Keratinocyte (primary cell): ENCODE measurements at regions not wholly inside any gene's neighbourhood (a gene's known extent, or its start where the extent isn't known, plus 50 kb on each side); places are given as distances from the start of the nearest gene placed in this dataset.
"Not testable (repeated sequence)": the region's sequence is repeated elsewhere in the genome, so short reads cannot be mapped to it uniquely, and the experiment has no call there.

Experiments used
- EZH2 ChIP-seq: IDR thresholded peaks from one replicate; pipeline ENCODE4 v1.6.1; 2012; ENCODE audit warnings: inconsistent platforms, mild to moderate bottlenecking, low read length, moderate library complexity
- TF ChIP-seq, protein P1 (sequence below), 3 experiments: IDR thresholded peaks in 1 of 3; conservative IDR thresholded peaks in 1 of 3; optimal IDR thresholded peaks in 1 of 3; 2 replicates in 2 of 3; 3 replicates in 1 of 3; pipeline versions ENCODE3 to v1.5.1; 2011; ENCODE audit warnings: low read length in 3 of 3, mild to moderate bottlenecking in 3 of 3, moderate library complexity in 2 of 3, control low read depth in 1 of 3, inconsistent platforms in 1 of 3; ENCODE audit not compliant: insufficient read depth in 2 of 3; ENCODE audit errors: extremely low read depth in 1 of 3

DNA sequence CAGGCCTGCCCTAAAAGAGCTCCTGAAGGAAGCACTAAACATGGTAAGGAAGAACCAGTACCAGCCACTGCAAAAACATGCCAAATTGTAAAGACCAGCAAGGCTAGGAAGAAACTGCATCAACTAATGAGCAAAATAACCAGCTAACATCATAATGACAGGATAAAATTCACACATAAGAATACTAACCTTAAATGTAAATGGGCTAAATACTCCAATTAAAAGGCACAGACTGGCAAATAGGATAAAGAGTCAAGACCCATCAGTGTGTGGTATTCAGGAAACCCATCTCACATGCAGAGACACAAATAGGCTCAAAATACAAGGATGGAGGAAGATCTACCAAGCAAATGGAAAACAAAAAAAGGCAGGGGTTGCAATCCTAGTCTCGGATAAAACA lies 147.7 kb upstream of the KYNU start:
- TF ChIP-seq, protein P1, sequence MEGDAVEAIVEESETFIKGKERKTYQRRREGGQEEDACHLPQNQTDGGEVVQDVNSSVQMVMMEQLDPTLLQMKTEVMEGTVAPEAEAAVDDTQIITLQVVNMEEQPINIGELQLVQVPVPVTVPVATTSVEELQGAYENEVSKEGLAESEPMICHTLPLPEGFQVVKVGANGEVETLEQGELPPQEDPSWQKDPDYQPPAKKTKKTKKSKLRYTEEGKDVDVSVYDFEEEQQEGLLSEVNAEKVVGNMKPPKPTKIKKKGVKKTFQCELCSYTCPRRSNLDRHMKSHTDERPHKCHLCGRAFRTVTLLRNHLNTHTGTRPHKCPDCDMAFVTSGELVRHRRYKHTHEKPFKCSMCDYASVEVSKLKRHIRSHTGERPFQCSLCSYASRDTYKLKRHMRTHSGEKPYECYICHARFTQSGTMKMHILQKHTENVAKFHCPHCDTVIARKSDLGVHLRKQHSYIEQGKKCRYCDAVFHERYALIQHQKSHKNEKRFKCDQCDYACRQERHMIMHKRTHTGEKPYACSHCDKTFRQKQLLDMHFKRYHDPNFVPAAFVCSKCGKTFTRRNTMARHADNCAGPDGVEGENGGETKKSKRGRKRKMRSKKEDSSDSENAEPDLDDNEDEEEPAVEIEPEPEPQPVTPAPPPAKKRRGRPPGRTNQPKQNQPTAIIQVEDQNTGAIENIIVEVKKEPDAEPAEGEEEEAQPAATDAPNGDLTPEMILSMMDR (optimal IDR thresholded peaks at IDR 0.05 in 1 of 3, IDR thresholded peaks at IDR 0.05 in 1 of 3, conservative IDR thresholded peaks at IDR 0.05 in 1 of 3; ENCODE audit: extremely low read depth in 1 of 3, insufficient read depth in 2 of 3, low read length in 3 of 3) = not testable (repeated sequence)
- not testable (repeated sequence) for TF ChIP-seq EZH2
